PC-3 (cell line): ENCODE measurements at regions not wholly inside any gene's neighbourhood (a gene's known extent, or its start where the extent isn't known, plus 50 kb on each side); places are given as distances from the start of the nearest gene placed in this dataset.

ENCODE experiments used
- ATAC-seq: fragments of 200-7000 bp; cut with Tn5 transposase; 2 replicates; pipeline ENCODE4 v1.9.1; 2020; ENCODE audit warnings: mild to moderate bottlenecking, moderate library complexity
- BruUV-seq: library from RNA; stranded (reverse); fragments of 400-500 nt; replicated peaks from 2 replicates; lab custom pipeline; 2021; lab: Mats Ljungman, UMichigan
- CTCF ChIA-PET: fragments of 300-600 bp; sonication (Branson Sonifier 250); formaldehyde crosslinking; loops from one replicate; lab custom pipeline; 2022; ENCODE audit warnings: antibody characterized with exemption; lab: Charles Lee
- POLR2A ChIA-PET: fragments of 300-600 bp; sonication (Branson Sonifier 250); formaldehyde crosslinking; loops from one replicate; lab custom pipeline; 2022; ENCODE audit warnings: antibody characterized with exemption; ENCODE audit not compliant: unreplicated experiment; lab: Charles Lee
- DNase-seq: peaks from one replicate; pipeline ENCODE4 v3.0.0-alpha.2; 2015
- H2AFZ ChIP-seq: fragments of 300-600 bp; sonication (generic); 2 replicates; pipeline ENCODE4 v1.6.0; 2016; ENCODE audit warnings: antibody characterized with exemption, low read length
- H3F3A ChIP-seq: fragments of 300-600 bp; sonication (generic); one replicate; pipeline ENCODE4 v1.6.0; 2017; ENCODE audit warnings: antibody characterized with exemption, low read length, control low read depth, mild to moderate bottlenecking; ENCODE audit not compliant: unreplicated experiment
- H3K27ac ChIP-seq: fragments of 300-600 bp; sonication (generic); 2 replicates; pipeline ENCODE4 v1.5.1; 2016; ENCODE audit warnings: mild to moderate bottlenecking, low read length
- H3K27me3 ChIP-seq: fragments of 300-600 bp; sonication (generic); 2 replicates; pipeline ENCODE4 v1.6.1; 2016; ENCODE audit warnings: low read length, mixed read lengths
- H3K36me3 ChIP-seq: fragments of 300-600 bp; sonication (generic); 2 replicates; pipeline ENCODE4 v1.6.1; 2016; ENCODE audit warnings: low read depth, mixed run types, low read length, mixed read lengths
- H3K4me1 ChIP-seq: fragments of 300-600 bp; sonication (generic); 2 replicates; pipeline ENCODE4 v1.5.1; 2016; ENCODE audit warnings: low read length; ENCODE audit not compliant: insufficient read depth
- H3K4me2 ChIP-seq: fragments of 300-600 bp; sonication (generic); 2 replicates; pipeline ENCODE4 v1.6.0; 2016; ENCODE audit warnings: low read length
- H3K4me3 ChIP-seq: fragments of 300-600 bp; sonication (generic); 2 replicates; pipeline ENCODE4 v1.5.1; 2016; ENCODE audit warnings: mild to moderate bottlenecking, low read length, mixed read lengths
- H3K79me2 ChIP-seq: fragments of 300-600 bp; sonication (generic); 2 replicates; pipeline ENCODE4 v1.6.1; 2017; ENCODE audit warnings: low read length, mixed read lengths
- H3K9ac ChIP-seq: fragments of 300-600 bp; sonication (generic); 2 replicates; pipeline ENCODE4 v1.6.0; 2016; ENCODE audit warnings: mild to moderate bottlenecking, low read length
- H3K9me2 ChIP-seq: fragments of 300-600 bp; sonication (generic); replicated peaks from 2 replicates; pipeline ENCODE4 v1.6.1; 2016; ENCODE audit warnings: mixed run types, low read length, mixed read lengths
- H3K9me3 ChIP-seq: fragments of 300-600 bp; sonication (generic); 2 replicates; pipeline ENCODE4 v1.6.1; 2016; ENCODE audit warnings: low read length, mixed read lengths
- H4K20me1 ChIP-seq: fragments of 300-600 bp; sonication (generic); 2 replicates; pipeline ENCODE4 v1.6.1; 2016; ENCODE audit warnings: low read length, mixed read lengths
- CTCF ChIP-seq: fragments of 300-600 bp; sonication (generic); conservative IDR thresholded peaks from 2 replicates; pipeline ENCODE4 v1.5.1; 2017; ENCODE audit warnings: antibody characterized with exemption, low read depth, mild to moderate bottlenecking, low read length
- EZH2 ChIP-seq: fragments of 300-600 bp; sonication (generic); IDR thresholded peaks from one replicate; pipeline ENCODE4 v1.6.1; 2017; ENCODE audit warnings: antibody characterized with exemption, mild to moderate bottlenecking, low read length; ENCODE audit not compliant: unreplicated experiment
- EZH2phosphoT487 ChIP-seq: fragments of 300-600 bp; sonication (generic); IDR thresholded peaks from 2 replicates; pipeline ENCODE4 v1.6.1; 2018; ENCODE audit warnings: mild to moderate bottlenecking, antibody characterized with exemption, low read length, borderline replicate concordance
- intact Hi-C: fragments of 100-400 bp; cut with micrococcal nuclease; formaldehyde crosslinking; loops from 2 replicates; pipeline ENCODE4 v1.9.0; 2023

- no TSS peak for BruUV-seq
- ChIA-PET CTCF (no interaction called here), POLR2A (no interaction called here)
- intact Hi-C loops: no loop called here
- no peaks in the 10 kb centered on the region for H3K9me3 ChIP-seq
- no peak for TF ChIP-seq EZH2
- TF ChIP-seq EZH2phosphoT487: no peak
- no peak for TF ChIP-seq CTCF
- no peak overlapping the region for H3K27ac ChIP-seq
- no peaks in the 10 kb centered on the region for H3K79me2 ChIP-seq
- no peak overlapping the region for H3K4me2 ChIP-seq
- no peaks in the 10 kb centered on the region for H3K27me3 ChIP-seq
- H3K9me2 ChIP-seq: no peaks in the 10 kb centered on the region
- ATAC-seq: no peak
- H3K4me3 ChIP-seq: no peak overlapping the region
- no peaks in the 10 kb centered on the region for H3F3A ChIP-seq
- H3K9ac ChIP-seq: no peak overlapping the region
- H2AFZ ChIP-seq: no peak overlapping the region
- no peaks in the 10 kb centered on the region for H3K4me1 ChIP-seq
- no peak for DNase-seq
- H4K20me1 ChIP-seq: no peaks in the 10 kb centered on the region
- H3K36me3 ChIP-seq: no peaks in the 10 kb centered on the region
Measured at GRCh38 chr2:8028436-8028835, 653.4 kb upstream of the ID2 start.

- H3K79me2 ChIP-seq: no peaks in the 10 kb centered on the region
- TF ChIP-seq EZH2 (no peak), EZH2phosphoT487 (no peak), CTCF (no peak)
- no peak overlapping the region for H3K4me2 ChIP-seq
- H3K9me3 ChIP-seq: no peaks in the 10 kb centered on the region
- no peaks in the 10 kb centered on the region for H3K27me3 ChIP-seq
- H3F3A ChIP-seq: no peaks in the 10 kb centered on the region
- no peaks in the 10 kb centered on the region for H4K20me1 ChIP-seq
- ATAC-seq (no peak), DNase-seq (no peak)
- POLR2A ChIA-PET: no interaction called here
- intact Hi-C loops: no loop called here
- H3K9me2 ChIP-seq: no peaks in the 10 kb centered on the region
- CTCF ChIA-PET: no interaction called here
- H3K4me3 ChIP-seq: no peak overlapping the region
- H3K36me3 ChIP-seq: no peaks in the 10 kb centered on the region
- no peaks in the 10 kb centered on the region for H3K4me1 ChIP-seq
- H2AFZ ChIP-seq: no peak overlapping the region
- no peak overlapping the region for H3K27ac ChIP-seq
- H3K9ac ChIP-seq: no peak overlapping the region
- no TSS peak for BruUV-seq
Measured at GRCh38 chr2:8028981-8029380, 652.9 kb upstream of the ID2 start.

DNA sequence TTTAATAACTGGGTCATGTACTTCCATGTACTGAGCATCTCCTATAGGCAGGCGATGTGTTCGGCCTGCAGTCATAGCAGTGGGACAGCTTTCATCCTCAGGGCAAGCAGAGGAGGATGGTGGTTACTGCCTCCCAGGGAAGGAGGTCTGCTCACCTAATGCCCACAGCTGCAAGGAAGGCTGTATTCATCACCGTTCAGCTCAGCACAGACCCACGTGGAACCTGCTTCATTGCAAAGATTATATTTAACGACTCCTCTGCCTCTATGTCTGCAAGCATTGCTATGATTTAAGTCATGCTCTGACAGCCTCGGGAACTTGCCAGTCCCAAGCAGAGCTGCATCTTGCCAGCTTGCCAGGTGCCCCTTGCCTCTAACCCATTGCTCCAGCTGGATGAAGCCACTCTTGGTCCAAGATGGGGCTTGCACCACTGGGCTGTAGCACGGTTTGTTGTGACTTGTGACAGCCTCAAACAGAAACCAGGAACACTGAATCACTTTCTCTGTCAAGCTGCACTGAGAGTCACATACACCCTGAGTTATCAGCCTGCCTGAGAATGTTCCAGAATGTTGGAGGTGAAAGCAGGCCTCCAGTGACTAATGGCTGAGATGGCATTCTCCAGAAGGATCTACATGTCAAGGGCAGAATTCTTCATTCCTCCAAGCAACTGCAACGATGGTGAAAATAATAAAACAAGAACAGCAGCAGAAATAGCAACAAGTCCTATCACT, 651.1 kb upstream of the ID2 start:
- BruUV-seq: no TSS peak
- no peak overlapping the region for H3K4me2 ChIP-seq
- no peaks in the 10 kb centered on the region for H3F3A ChIP-seq

More for the DNA sequence above, 651.1 kb upstream of the ID2 start:
- Histone ChIP-seq H3K9me2 (no peaks in the 10 kb centered on the region), H3K27ac (no peak overlapping the region), H3K9me3 (no peaks in the 10 kb centered on the region), H3K36me3 (no peaks in the 10 kb centered on the region), H3K4me1 (no peaks in the 10 kb centered on the region), H3K27me3 (no peaks in the 10 kb centered on the region), H3K79me2 (no peaks in the 10 kb centered on the region), H4K20me1 (no peaks in the 10 kb centered on the region), H3K9ac (no peak overlapping the region), H2AFZ (no peak overlapping the region), H3K4me3 (no peak overlapping the region)
- POLR2A ChIA-PET: no interaction called here
- intact Hi-C loops: no loop called here
- TF ChIP-seq CTCF (no peak), EZH2 (no peak), EZH2phosphoT487 (no peak)
- CTCF ChIA-PET: no interaction called here
- ATAC-seq (no peak), DNase-seq (no peak)
